ENCODE measurements at regions not wholly inside any gene's neighbourhood (a gene's known extent, or its start where the extent isn't known, plus 50 kb on each side); places are given as distances from the start of the nearest gene placed in this dataset.

- FAIRE-seq, result no peak
- no peak for DNase-seq (ENCODE audit: low read depth)
- Histone ChIP-seq H3K36me3 (ENCODE audit: control insufficient read depth, insufficient read depth, low read length) (no peaks in the 10 kb centered on the region), H3K4me3 (ENCODE audit: low read depth, low read length) (no peak overlapping the region), H3K27me3 (ENCODE audit: control insufficient read depth, insufficient read depth, low read length) (no peaks in the 10 kb centered on the region)
- TF ChIP-seq CTCF (IDR thresholded peaks at IDR 0.05; ENCODE audit: insufficient read depth, low read length, severe bottlenecking), result no peak
Observed at GRCh38 chr2:147779440-147779839, 65.4 kb upstream of the ACVR2A start.

- no peak overlapping the region for H3K4me3 ChIP-seq (ENCODE audit: low read depth, low read length)
- FAIRE-seq (no peak), DNase-seq (ENCODE audit: low read depth) (no peak)
- H3K27me3 ChIP-seq (ENCODE audit: control insufficient read depth, insufficient read depth, low read length), result no peaks in the 10 kb centered on the region
- no peak for TF ChIP-seq CTCF (IDR thresholded peaks at IDR 0.05; ENCODE audit: insufficient read depth, low read length, severe bottlenecking)
- H3K36me3 ChIP-seq (ENCODE audit: control insufficient read depth, insufficient read depth, low read length), result no peaks in the 10 kb centered on the region
Observed at GRCh38 chr2:147777394-147777793, 67.4 kb upstream of the ACVR2A start.

GRCh38 chr2:147774805-147775204 lies 70.0 kb upstream of the ACVR2A start:
- Histone ChIP-seq H3K4me3 (ENCODE audit: low read depth, low read length) (no peak overlapping the region), H3K27me3 (ENCODE audit: control insufficient read depth, insufficient read depth, low read length) (no peaks in the 10 kb centered on the region), H3K36me3 (ENCODE audit: control insufficient read depth, insufficient read depth, low read length) (no peaks in the 10 kb centered on the region)
- no peak for TF ChIP-seq CTCF (IDR thresholded peaks at IDR 0.05; ENCODE audit: insufficient read depth, low read length, severe bottlenecking)
- FAIRE-seq (no peak), DNase-seq (ENCODE audit: low read depth) (no peak)

GRCh38 chr2:147773479-147773878 lies 71.3 kb upstream of the ACVR2A start:
- DNase-seq (ENCODE audit: low read depth) (no peak), FAIRE-seq (no peak)
- TF ChIP-seq CTCF (IDR thresholded peaks at IDR 0.05; ENCODE audit: insufficient read depth, low read length, severe bottlenecking), result no peak
- no peaks in the 10 kb centered on the region for H3K36me3 ChIP-seq (ENCODE audit: control insufficient read depth, insufficient read depth, low read length)
- no peak overlapping the region for H3K4me3 ChIP-seq (ENCODE audit: low read depth, low read length)
- H3K27me3 ChIP-seq (ENCODE audit: control insufficient read depth, insufficient read depth, low read length), result no peaks in the 10 kb centered on the region

GRCh38 chr2:147772781-147773180 lies 72.0 kb upstream of the ACVR2A start:
- H3K27me3 ChIP-seq (ENCODE audit: control insufficient read depth, insufficient read depth, low read length), result no peaks in the 10 kb centered on the region
- no peaks in the 10 kb centered on the region for H3K36me3 ChIP-seq (ENCODE audit: control insufficient read depth, insufficient read depth, low read length)
- H3K4me3 ChIP-seq (ENCODE audit: low read depth, low read length), result no peak overlapping the region
- FAIRE-seq (no peak), DNase-seq (ENCODE audit: low read depth) (no peak)
- TF ChIP-seq CTCF (IDR thresholded peaks at IDR 0.05; ENCODE audit: insufficient read depth, low read length, severe bottlenecking), result no peak

GRCh38 chr2:147763861-147764260 lies 81.0 kb upstream of the ACVR2A start:
- Histone ChIP-seq H3K36me3 (ENCODE audit: control insufficient read depth, insufficient read depth, low read length) (no peaks in the 10 kb centered on the region), H3K4me3 (ENCODE audit: low read depth, low read length) (no peak overlapping the region), H3K27me3 (ENCODE audit: control insufficient read depth, insufficient read depth, low read length) (no peaks in the 10 kb centered on the region)
- FAIRE-seq (no peak), DNase-seq (ENCODE audit: low read depth) (no peak)
- TF ChIP-seq CTCF (IDR thresholded peaks at IDR 0.05; ENCODE audit: insufficient read depth, low read length, severe bottlenecking), result no peak

Data from bronchial epithelial cell (primary cell).